Right cardiac atrium (tissue), 5 donors: ENCODE measurements at regions not wholly inside any gene's neighbourhood (a gene's known extent, or its start where the extent isn't known, plus 50 kb on each side); places are given as distances from the start of the nearest gene placed in this dataset.
"Not testable (repeated sequence)": the region's sequence is repeated elsewhere in the genome, so short reads cannot be mapped to it uniquely, and the experiment has no call there.

ENCODE experiments used
- ATAC-seq, 2 donors: fragments of 200-7000 bp; cut with Tn5 transposase; one replicate each; pipeline versions ENCODE4 v1.8.0 to v1.9.1; 2020; ENCODE audit warnings: moderate library complexity in 2 of 2, mild to moderate bottlenecking in 1 of 2
- DNase-seq, 3 donors: peaks; one replicate each; pipeline ENCODE4 v3.0.0-alpha.2; 2020
- H3K27ac ChIP-seq: one replicate; pipeline ENCODE4 v1.5.1; 2013; ENCODE audit warnings: mild to moderate bottlenecking, low read length, control low read depth, moderate library complexity
- H3K27me3 ChIP-seq: one replicate; pipeline ENCODE4 v1.6.1; 2013; ENCODE audit not compliant: control insufficient read depth, insufficient read depth
- H3K4me1 ChIP-seq: one replicate; pipeline ENCODE4 v1.6.1; 2013; ENCODE audit warnings: low read length; ENCODE audit not compliant: control insufficient read depth, insufficient read depth
- H3K4me3 ChIP-seq: one replicate; pipeline ENCODE4 v1.5.1; 2013; ENCODE audit warnings: low read length, control low read depth
- H3K9me3 ChIP-seq: one replicate; pipeline ENCODE4 v1.6.1; 2013; ENCODE audit warnings: low read length; ENCODE audit not compliant: control insufficient read depth
- WGBS: extraction: QIAGEN DNeasy Blood & Tissue Kit; methylation state at CpG from one replicate; pipeline ENCODE4 v1.1.7; 2013; 5-methylcytosine and 5-hydroxymethylcytosine counted together
- intact Hi-C, 4 donors: fragments of 100-400 bp; cut with DNase I; formaldehyde crosslinking; loops; one replicate each; pipeline versions ENCODE4 v1.11.0 to v1.14.0; 2022 to 2023
- donor health status: healthy with polysubstance abuse.
- donor health status: DM: no; HTN: yes; CAD: no.
- donor health status: DM: no; HTN: no; CAD: no.
- donor health status: DM: no; HTN: yes; CAD: no; lungs with severe emphysema.
- donor health status: DM: yes; HTN: yes; CAD: no.

DNA sequence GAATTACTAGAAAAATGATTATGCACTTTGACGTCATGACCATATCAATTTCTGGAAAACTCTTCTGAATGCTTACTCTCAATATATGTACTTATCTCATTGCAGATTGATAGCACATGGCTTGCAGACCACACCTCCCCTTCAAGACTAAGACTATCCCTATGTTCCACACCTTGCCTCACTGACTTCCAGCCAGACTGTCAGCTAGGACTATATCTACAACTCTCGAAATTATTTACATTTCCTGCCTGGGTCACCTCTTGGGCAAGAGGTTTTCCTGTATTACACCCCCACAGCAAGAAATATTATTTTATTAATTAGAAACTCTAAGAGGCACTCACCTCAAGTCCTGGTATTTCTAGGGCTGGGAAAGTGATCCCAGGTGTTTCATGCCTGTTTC lies 236.6 kb downstream of the CYRIA start:
- Histone ChIP-seq H3K4me1 (peaks cover 5% of the 10 kb centered on the region), H3K27me3 (no peaks in the 10 kb centered on the region), H3K9me3 (no peaks in the 10 kb centered on the region), H3K4me3 (no peak overlapping the region), H3K27ac (no peak overlapping the region)
- DNase-seq (no peak), ATAC-seq (no peak)
- WGBS: 52% methylated on average over 2 of the region's 2 CpGs
- intact Hi-C loops: no loop called here

- ATAC-seq (peak; percentile 93), DNase-seq (peak in 2 of 3 donors; percentile 29 to 44)
- 16% methylated on average over 6 of the region's 6 CpGs for WGBS
- intact Hi-C loops: no loop called here
- no peak overlapping the region for H3K4me3 ChIP-seq
- H3K27ac ChIP-seq: no peak overlapping the region
- no peaks in the 10 kb centered on the region for H3K9me3 ChIP-seq
- H3K4me1 ChIP-seq: peaks cover 5% of the 10 kb centered on the region
- H3K27me3 ChIP-seq: no peaks in the 10 kb centered on the region
These were observed 239.9 kb downstream of the CYRIA start for GRCh38 chr2:16425462-16426336.

DNA sequence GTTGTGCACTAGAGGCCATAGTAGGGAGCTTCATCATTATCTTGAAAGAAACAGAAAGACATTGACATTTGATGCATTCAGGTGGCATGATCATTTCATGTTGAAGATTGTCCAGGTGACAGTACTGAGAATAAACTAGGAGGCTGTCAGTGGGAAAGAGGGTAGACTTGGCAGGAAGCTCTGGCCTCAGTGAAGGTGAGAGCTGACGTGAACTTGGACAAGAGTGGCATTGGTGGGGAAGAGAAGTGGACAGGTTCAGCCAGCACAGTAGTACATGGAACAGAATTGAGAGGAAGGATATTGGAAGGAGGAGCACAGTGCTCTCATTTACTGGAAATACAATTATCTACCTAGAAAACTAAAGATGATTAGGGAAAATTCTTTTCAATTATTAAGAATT lies 245.2 kb downstream of the CYRIA start:
- intact Hi-C loops: no loop called here
- 54% methylated on average over 1 of the region's 1 CpG for WGBS
- no peak for ATAC-seq

GRCh38 chr2:16417726-16418125 lies 247.9 kb downstream of the CYRIA start:
- WGBS: 82% methylated on average over 3 of the region's 3 CpGs
- H3K4me1 ChIP-seq: no peaks in the 10 kb centered on the region
- no peaks in the 10 kb centered on the region for H3K9me3 ChIP-seq
- H3K4me3 ChIP-seq: no peak overlapping the region
- no peak for DNase-seq
- no peaks in the 10 kb centered on the region for H3K27me3 ChIP-seq
- intact Hi-C loops: no loop called here
- no peak for ATAC-seq
- no peak overlapping the region for H3K27ac ChIP-seq

More for the DNA sequence above, 245.2 kb downstream of the CYRIA start:
- Histone ChIP-seq H3K27ac (no peak overlapping the region), H3K9me3 (no peaks in the 10 kb centered on the region), H3K4me3 (no peak overlapping the region), H3K4me1 (no peaks in the 10 kb centered on the region), H3K27me3 (no peaks in the 10 kb centered on the region)
- no peak for DNase-seq

DNA sequence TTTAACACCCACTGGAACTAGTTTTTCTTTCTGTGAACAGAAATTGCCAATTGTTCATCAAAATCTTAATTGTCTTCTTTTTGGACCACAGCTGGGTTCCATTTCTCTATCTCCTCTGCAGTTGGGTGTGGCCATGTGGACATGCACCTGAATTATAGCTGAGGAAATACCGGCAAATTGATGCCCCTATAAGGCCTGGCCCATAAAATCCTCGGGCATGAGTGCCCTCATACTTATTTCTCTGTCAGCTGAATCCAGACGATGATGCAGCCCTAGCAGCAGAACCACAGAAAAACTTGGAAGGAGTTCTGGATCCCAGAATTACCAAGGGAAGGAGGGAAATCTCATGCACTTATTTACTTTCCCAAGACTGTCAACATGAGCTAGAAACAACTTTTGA lies 249.0 kb downstream of the CYRIA start:
- no peaks in the 10 kb centered on the region for H3K9me3 ChIP-seq
- no peak overlapping the region for H3K27ac ChIP-seq
- H3K27me3 ChIP-seq: no peaks in the 10 kb centered on the region
- no peak for DNase-seq
- no peak for ATAC-seq
- no peaks in the 10 kb centered on the region for H3K4me1 ChIP-seq
- no peak overlapping the region for H3K4me3 ChIP-seq
- intact Hi-C loops: no loop called here
- WGBS: 51% methylated on average over 3 of the region's 3 CpGs

DNA sequence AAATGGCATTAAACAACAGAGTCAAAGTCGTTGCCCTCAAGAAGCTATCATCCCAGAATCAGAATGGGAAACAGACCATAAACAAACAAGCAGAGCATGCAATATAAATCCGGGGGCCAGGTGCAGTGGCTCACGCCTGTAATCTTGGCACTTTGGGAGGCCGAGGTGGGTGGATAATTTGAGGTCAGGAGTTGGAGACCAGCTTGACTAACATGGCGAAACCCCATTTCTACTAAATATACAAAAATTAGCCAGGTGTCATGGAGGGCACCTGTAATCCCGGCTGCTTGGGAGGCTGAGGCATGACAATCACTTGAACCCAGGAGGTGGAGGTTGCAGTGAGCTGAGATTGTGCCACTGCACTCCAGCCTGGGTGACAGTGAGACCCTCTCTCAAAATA lies 249.8 kb downstream of the CYRIA start:
- DNase-seq, H3K9me3 ChIP-seq, intact Hi-C loops, H3K4me3 ChIP-seq, H3K27me3 ChIP-seq, ATAC-seq, H3K27ac ChIP-seq, H3K4me1 ChIP-seq: not testable (repeated sequence)
- WGBS: 92% methylated on average over 6 of the region's 6 CpGs

DNA sequence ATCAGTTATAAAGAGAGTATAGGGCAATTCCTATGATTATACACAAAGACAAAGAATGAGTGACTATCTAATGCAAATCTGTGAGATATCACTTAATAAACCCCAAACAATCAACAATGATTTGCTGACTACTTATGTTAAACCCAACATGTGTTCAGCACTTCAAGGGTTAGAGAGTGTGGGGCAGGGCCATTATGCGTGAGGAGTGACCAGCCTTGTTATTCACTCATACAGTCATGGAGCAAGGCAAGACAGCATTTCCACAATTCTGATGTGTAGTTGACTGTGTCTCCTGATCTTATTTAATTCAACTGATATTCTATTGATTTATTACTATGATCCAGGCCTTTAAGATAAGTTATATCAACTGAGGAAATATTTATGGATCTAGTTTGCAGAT lies 251.7 kb downstream of the CYRIA start:
- 49% methylated on average over 1 of the region's 1 CpG for WGBS
- Histone ChIP-seq H3K27me3 (no peaks in the 10 kb centered on the region), H3K27ac (peak overlapping the region; percentile 67), H3K9me3 (no peaks in the 10 kb centered on the region), H3K4me3 (no peak overlapping the region), H3K4me1 (peaks cover under 1% of the 10 kb centered on the region)
- DNase-seq (no peak), ATAC-seq (no peak)
- intact Hi-C loops: no loop called here

GRCh38 chr2:16413285-16413684 lies 252.3 kb downstream of the CYRIA start:
- WGBS: 16% methylated on average over 5 of the region's 5 CpGs
- H3K4me1 ChIP-seq: peaks cover 2% of the 10 kb centered on the region
- intact Hi-C loops: no loop called here

GRCh38 chr2:16412321-16413030 lies 253.2 kb downstream of the CYRIA start:
- 82% methylated on average over 2 of the region's 2 CpGs for WGBS
- no peaks in the 10 kb centered on the region for H3K9me3 ChIP-seq
- H3K27ac ChIP-seq: peak overlapping the region; percentile 86
- ATAC-seq (no peak), DNase-seq (no peak)
- intact Hi-C loops: no loop called here
- H3K4me3 ChIP-seq: no peak overlapping the region
- peaks cover 2% of the 10 kb centered on the region for H3K4me1 ChIP-seq
- no peaks in the 10 kb centered on the region for H3K27me3 ChIP-seq

More at GRCh38 chr2:16413285-16413684, 252.3 kb downstream of the CYRIA start:
- Histone ChIP-seq H3K27me3 (no peaks in the 10 kb centered on the region), H3K4me3 (no peak overlapping the region), H3K27ac (peak overlapping the region; percentile 84), H3K9me3 (no peaks in the 10 kb centered on the region)
- DNase-seq (peak; percentile 47 to 71 (median 70)), ATAC-seq (peak; percentile 94 to 95)

GRCh38 chr2:16411788-16412187 lies 253.8 kb downstream of the CYRIA start:
- Histone ChIP-seq H3K27me3 (no peaks in the 10 kb centered on the region), H3K4me3 (no peak overlapping the region), H3K27ac (no peak overlapping the region), H3K9me3 (no peaks in the 10 kb centered on the region), H3K4me1 (peaks cover 2% of the 10 kb centered on the region)
- 80% methylated on average over 3 of the region's 3 CpGs for WGBS
- intact Hi-C loops: no loop called here
- ATAC-seq (no peak), DNase-seq (no peak)

GRCh38 chr2:16409849-16410248 lies 255.8 kb downstream of the CYRIA start:
- 92% methylated on average over 3 of the region's 3 CpGs for WGBS
- intact Hi-C loops: no loop called here

More at GRCh38 chr2:16409849-16410248, 255.8 kb downstream of the CYRIA start:
- H3K4me3 ChIP-seq: no peak overlapping the region
- no peak overlapping the region for H3K27ac ChIP-seq
- H3K4me1 ChIP-seq: peaks cover 2% of the 10 kb centered on the region
- H3K9me3 ChIP-seq: no peaks in the 10 kb centered on the region
- DNase-seq: no peak
- no peak for ATAC-seq
- H3K27me3 ChIP-seq: no peaks in the 10 kb centered on the region
